CD14-positive monocyte (primary cell): ENCODE measurements at regions not wholly inside any gene's neighbourhood (a gene's known extent, or its start where the extent isn't known, plus 50 kb on each side); places are given as distances from the start of the nearest gene placed in this dataset.

Source experiments
- DNase-seq, 3 donors: peaks; one replicate each; pipeline ENCODE4 v3.0.0-alpha.2; 2011 to 2022
- H2AFZ ChIP-seq: 2 replicates; pipeline ENCODE4 v1.6.0; 2012; ENCODE audit warnings: mild to moderate bottlenecking, low read depth, low read length, inconsistent platforms; ENCODE audit not compliant: insufficient read depth, poor library complexity, severe bottlenecking
- H3K27ac ChIP-seq, 2 donors: 1 replicate in 1 of 2; 2 replicates in 1 of 2; pipeline ENCODE4 v1.5.1; 2012 to 2013; ENCODE audit warnings: low read length in 2 of 2, control low read depth in 1 of 2, inconsistent platforms in 1 of 2, low read depth in 1 of 2, mild to moderate bottlenecking in 1 of 2
- H3K27me3 ChIP-seq, 2 donors: one replicate each; pipeline versions ENCODE4 v1.6.0 to v1.6.1; 2011 to 2013; ENCODE audit warnings: low read length in 2 of 2; ENCODE audit not compliant: control insufficient read depth in 2 of 2, insufficient read depth in 2 of 2
- H3K36me3 ChIP-seq, 2 donors: replicated peaks in 1 of 2; 1 replicate in 1 of 2; 2 replicates in 1 of 2; pipeline versions ENCODE4 v1.5.1 to v1.6.1; 2012 to 2013; ENCODE audit warnings: low read length in 2 of 2, control low read depth in 1 of 2, inconsistent platforms in 1 of 2, mild to moderate bottlenecking in 1 of 2; ENCODE audit not compliant: insufficient read depth in 2 of 2, control insufficient read depth in 1 of 2
- H3K4me1 ChIP-seq, 2 donors: 1 replicate in 1 of 2; 2 replicates in 1 of 2; pipeline versions ENCODE4 v1.5.1 to v1.6.1; 2012 to 2013; ENCODE audit warnings: low read length in 2 of 2, control low read depth in 1 of 2, inconsistent platforms in 1 of 2, mild to moderate bottlenecking in 1 of 2, moderate library complexity in 1 of 2; ENCODE audit not compliant: insufficient read depth in 2 of 2, control insufficient read depth in 1 of 2
- H3K4me2 ChIP-seq: replicated peaks from 2 replicates; pipeline ENCODE3; 2012; ENCODE audit warnings: low read length, moderate library complexity, mild to moderate bottlenecking; ENCODE audit not compliant: poor library complexity, severe bottlenecking; ENCODE audit errors: extremely low read depth
- H3K4me3 ChIP-seq, 3 experiments: fragments of 200-600 bp in 1 of 3; sonication (generic) in 1 of 3; replicated peaks in 1 of 3; 1 replicate in 2 of 3; 2 replicates in 1 of 3; pipeline ENCODE4 v1.5.1; 2011 to 2013; ENCODE audit warnings: low read length in 3 of 3, mild to moderate bottlenecking in 3 of 3, control low read depth in 2 of 3, low read depth in 2 of 3, inconsistent platforms in 1 of 3, moderate library complexity in 1 of 3
- H3K79me2 ChIP-seq: 2 replicates; pipeline ENCODE4 v1.6.0; 2012; ENCODE audit warnings: mild to moderate bottlenecking, control low read depth, inconsistent platforms, low read length, moderate library complexity; ENCODE audit not compliant: insufficient read depth
- H3K9ac ChIP-seq: 2 replicates; pipeline ENCODE4 v1.6.0; 2017; ENCODE audit warnings: low read length, mild to moderate bottlenecking; ENCODE audit not compliant: insufficient read depth, poor library complexity, severe bottlenecking
- H3K9me3 ChIP-seq, 2 donors: replicated peaks in 1 of 2; 1 replicate in 1 of 2; 2 replicates in 1 of 2; pipeline versions ENCODE4 v1.5.1 to v1.6.1; 2012 to 2013; ENCODE audit warnings: low read length in 2 of 2, control low read depth in 1 of 2; ENCODE audit not compliant: control insufficient read depth in 1 of 2, insufficient read depth in 1 of 2
- H4K20me1 ChIP-seq: 2 replicates; pipeline ENCODE4 v1.6.0; 2012; ENCODE audit warnings: mild to moderate bottlenecking, low read length, control low read depth, moderate library complexity; ENCODE audit not compliant: insufficient read depth
- H3K27ac Mint-ChIP-seq, 7 donors: one replicate each; pipeline ENCODE4 v1.8.0; 2020; ENCODE audit warnings: mild to moderate bottlenecking in 7 of 7, mixed read lengths in 7 of 7, moderate library complexity in 6 of 7, inconsistent platforms in 2 of 7
- H3K27me3 Mint-ChIP-seq, 3 donors: one replicate each; pipeline ENCODE4 v1.8.0; 2021 to 2022; ENCODE audit warnings: low read depth in 3 of 3, mild to moderate bottlenecking in 3 of 3, mixed read lengths in 3 of 3, moderate library complexity in 3 of 3, inconsistent platforms in 1 of 3
- H3K36me3 Mint-ChIP-seq, 2 donors: one replicate each; pipeline ENCODE4 v1.8.0; 2020; ENCODE audit warnings: mixed read lengths in 2 of 2, inconsistent platforms in 1 of 2, mild to moderate bottlenecking in 1 of 2
- H3K4me1 Mint-ChIP-seq: one replicate; pipeline ENCODE4 v1.8.0; 2020; ENCODE audit warnings: mild to moderate bottlenecking, mixed read lengths
- H3K4me3 Mint-ChIP-seq, 2 donors: one replicate each; pipeline ENCODE4 v1.8.0; 2020; ENCODE audit warnings: mild to moderate bottlenecking in 2 of 2, mixed read lengths in 2 of 2, moderate library complexity in 1 of 2
- H3K9me3 Mint-ChIP-seq, 7 donors: one replicate each; pipeline ENCODE4 v1.8.0; 2020 to 2022; ENCODE audit warnings: mixed read lengths in 7 of 7, mild to moderate bottlenecking in 6 of 7, moderate library complexity in 6 of 7, inconsistent platforms in 2 of 7
- WGBS: methylation state at CpG from one replicate; pipeline ENCODE4 v1.1.5; 2013; ENCODE audit warnings: missing lambda C conversion rate; ENCODE audit not compliant: insufficient coverage; 5-methylcytosine and 5-hydroxymethylcytosine counted together
- intact Hi-C, 2 donors: fragments of 100-400 bp; cut with micrococcal nuclease; formaldehyde crosslinking; loops; one replicate each; pipeline versions ENCODE4 v1.15.0 to v1.15.1; 2023
- TF ChIP-seq, protein P1 (sequence below): fragments of 200-600 bp; IDR thresholded peaks from one replicate; pipeline ENCODE4 v1.8.0; 2022; ENCODE audit warnings: antibody characterized with exemption, mild to moderate bottlenecking

DNA sequence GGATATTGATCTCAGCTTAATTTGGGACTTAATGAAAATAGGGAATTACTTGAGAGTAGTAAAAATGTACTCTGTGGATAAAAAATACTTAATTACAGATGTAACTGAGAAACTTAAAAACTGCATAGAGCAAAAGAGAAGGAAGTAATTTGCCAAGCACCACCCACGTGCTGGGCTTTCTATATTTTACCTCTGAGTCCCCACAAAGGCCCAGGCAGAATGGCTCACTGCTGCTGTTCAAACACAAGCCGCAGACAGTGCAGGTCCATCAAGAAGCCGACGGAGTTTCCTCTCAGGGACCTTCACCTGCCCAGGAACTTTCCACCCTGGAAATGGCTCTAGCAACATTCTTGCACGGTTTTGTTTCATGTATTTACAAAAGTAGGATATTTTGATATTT lies 77.2 kb upstream of the TRPM1 start:
- Mint-ChIP-seq H3K36me3 (no peaks in the 10 kb centered on the region), H3K27me3 (peaks cover 0 to 5% (median 0%) of the 10 kb centered on the region in 3 donors), H3K4me1 (peaks cover 9% of the 10 kb centered on the region), H3K27ac (no peak overlapping the region), H3K4me3 (no peak overlapping the region), H3K9me3 (peaks cover 3 to 27% (median 20%) of the 10 kb centered on the region in 7 donors)
- WGBS = no CpG with 5 or more reads among the region's 5 CpGs
- H3K79me2 ChIP-seq = no peaks in the 10 kb centered on the region
- DNase-seq = no peak
- no peaks in the 10 kb centered on the region for H3K36me3 ChIP-seq
- H4K20me1 ChIP-seq = no peaks in the 10 kb centered on the region
- no peak overlapping the region for H3K9ac ChIP-seq
- no peaks in the 10 kb centered on the region for H3K4me1 ChIP-seq
- H3K27me3 ChIP-seq = no peaks in the 10 kb centered on the region
- H3K27ac ChIP-seq = no peak overlapping the region
- peaks cover 14 to 17% of the 10 kb centered on the region in 2 donors for H3K9me3 ChIP-seq
- H2AFZ ChIP-seq = no peak overlapping the region
- no peak overlapping the region for H3K4me2 ChIP-seq
- intact Hi-C loops = no loop called here
- H3K4me3 ChIP-seq = no peak overlapping the region
- TF ChIP-seq, protein P1, sequence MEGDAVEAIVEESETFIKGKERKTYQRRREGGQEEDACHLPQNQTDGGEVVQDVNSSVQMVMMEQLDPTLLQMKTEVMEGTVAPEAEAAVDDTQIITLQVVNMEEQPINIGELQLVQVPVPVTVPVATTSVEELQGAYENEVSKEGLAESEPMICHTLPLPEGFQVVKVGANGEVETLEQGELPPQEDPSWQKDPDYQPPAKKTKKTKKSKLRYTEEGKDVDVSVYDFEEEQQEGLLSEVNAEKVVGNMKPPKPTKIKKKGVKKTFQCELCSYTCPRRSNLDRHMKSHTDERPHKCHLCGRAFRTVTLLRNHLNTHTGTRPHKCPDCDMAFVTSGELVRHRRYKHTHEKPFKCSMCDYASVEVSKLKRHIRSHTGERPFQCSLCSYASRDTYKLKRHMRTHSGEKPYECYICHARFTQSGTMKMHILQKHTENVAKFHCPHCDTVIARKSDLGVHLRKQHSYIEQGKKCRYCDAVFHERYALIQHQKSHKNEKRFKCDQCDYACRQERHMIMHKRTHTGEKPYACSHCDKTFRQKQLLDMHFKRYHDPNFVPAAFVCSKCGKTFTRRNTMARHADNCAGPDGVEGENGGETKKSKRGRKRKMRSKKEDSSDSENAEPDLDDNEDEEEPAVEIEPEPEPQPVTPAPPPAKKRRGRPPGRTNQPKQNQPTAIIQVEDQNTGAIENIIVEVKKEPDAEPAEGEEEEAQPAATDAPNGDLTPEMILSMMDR = no peak

DNA sequence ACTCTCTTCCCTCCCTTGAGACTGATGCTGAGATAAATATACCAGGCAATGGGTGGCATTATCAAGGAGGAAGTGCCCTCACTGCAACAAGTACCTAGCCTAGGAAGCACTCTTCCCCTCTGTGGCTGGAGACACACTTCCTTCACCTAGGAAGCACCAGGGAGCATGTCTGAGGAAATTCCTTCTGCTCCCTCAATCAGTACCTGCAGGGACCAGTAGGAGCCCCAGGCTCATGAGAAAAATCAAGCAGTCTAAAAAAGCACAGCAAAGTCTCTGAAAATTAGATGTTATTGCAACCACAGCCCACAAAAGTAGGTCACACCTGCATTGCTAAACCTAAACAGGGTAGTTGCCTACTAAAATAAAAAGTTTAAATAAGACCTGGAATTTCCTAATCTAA lies 78.2 kb upstream of the TRPM1 start:
- no peak overlapping the region for H3K9ac ChIP-seq
- no peak overlapping the region for H3K4me2 ChIP-seq
- peaks cover 9% of the 10 kb centered on the region for H3K4me1 Mint-ChIP-seq
- no peak overlapping the region for H3K4me3 ChIP-seq
- peaks cover 11 to 35% (median 28%) of the 10 kb centered on the region in 7 donors for H3K9me3 Mint-ChIP-seq
- no peak overlapping the region for H3K27ac ChIP-seq
- no peaks in the 10 kb centered on the region for H3K36me3 ChIP-seq
- H3K36me3 Mint-ChIP-seq = peaks cover 0 to 4% of the 10 kb centered on the region in 2 donors
- H4K20me1 ChIP-seq = no peaks in the 10 kb centered on the region
- H2AFZ ChIP-seq = no peak overlapping the region
- H3K27ac Mint-ChIP-seq = no peak overlapping the region
- intact Hi-C loops = no loop called here
- no peaks in the 10 kb centered on the region for H3K79me2 ChIP-seq
- H3K27me3 ChIP-seq = no peaks in the 10 kb centered on the region
- peaks cover 0 to 5% (median 0%) of the 10 kb centered on the region in 3 donors for H3K27me3 Mint-ChIP-seq
- DNase-seq = no peak
- H3K4me1 ChIP-seq = no peaks in the 10 kb centered on the region
- TF ChIP-seq, protein P1 = no peak
- peaks cover 14 to 21% of the 10 kb centered on the region in 2 donors for H3K9me3 ChIP-seq
- no peak overlapping the region for H3K4me3 Mint-ChIP-seq
